Activated CD4-positive, alpha-beta T cell treated with anti-CD3 and anti-CD28 coated beads, Interleukin-2, amount 10 ng/mL, durations not matched to agents 24 days and 14 days (primary cell): ENCODE measurements at regions not wholly inside any gene's neighbourhood (a gene's known extent, or its start where the extent isn't known, plus 50 kb on each side); places are given as distances from the start of the nearest gene placed in this dataset.

Experiments used
- DNase-seq: peaks from one replicate; pipeline ENCODE4 v3.0.0; 2022
- H3K27ac Mint-ChIP-seq: one replicate; pipeline ENCODE4 v1.8.0; 2022; ENCODE audit warnings: mild to moderate bottlenecking, mixed read lengths
- H3K27me3 Mint-ChIP-seq: one replicate; pipeline ENCODE4 v1.8.0; 2022; ENCODE audit warnings: mixed read lengths
- H3K36me3 Mint-ChIP-seq: one replicate; pipeline ENCODE4 v1.8.0; 2022; ENCODE audit warnings: low read depth, mild to moderate bottlenecking, mixed read lengths
- H3K4me1 Mint-ChIP-seq: one replicate; pipeline ENCODE4 v1.8.0; 2021; ENCODE audit warnings: mixed read lengths
- H3K4me3 Mint-ChIP-seq: one replicate; pipeline ENCODE4 v1.8.0; 2022; ENCODE audit warnings: mild to moderate bottlenecking, moderate library complexity, mixed read lengths
- H3K9me3 Mint-ChIP-seq: one replicate; pipeline ENCODE4 v1.8.0; 2021; ENCODE audit warnings: mixed read lengths
- intact Hi-C: fragments of 100-400 bp; cut with micrococcal nuclease; formaldehyde crosslinking; loops from one replicate; pipeline ENCODE4 v1.15.1; 2023

DNA sequence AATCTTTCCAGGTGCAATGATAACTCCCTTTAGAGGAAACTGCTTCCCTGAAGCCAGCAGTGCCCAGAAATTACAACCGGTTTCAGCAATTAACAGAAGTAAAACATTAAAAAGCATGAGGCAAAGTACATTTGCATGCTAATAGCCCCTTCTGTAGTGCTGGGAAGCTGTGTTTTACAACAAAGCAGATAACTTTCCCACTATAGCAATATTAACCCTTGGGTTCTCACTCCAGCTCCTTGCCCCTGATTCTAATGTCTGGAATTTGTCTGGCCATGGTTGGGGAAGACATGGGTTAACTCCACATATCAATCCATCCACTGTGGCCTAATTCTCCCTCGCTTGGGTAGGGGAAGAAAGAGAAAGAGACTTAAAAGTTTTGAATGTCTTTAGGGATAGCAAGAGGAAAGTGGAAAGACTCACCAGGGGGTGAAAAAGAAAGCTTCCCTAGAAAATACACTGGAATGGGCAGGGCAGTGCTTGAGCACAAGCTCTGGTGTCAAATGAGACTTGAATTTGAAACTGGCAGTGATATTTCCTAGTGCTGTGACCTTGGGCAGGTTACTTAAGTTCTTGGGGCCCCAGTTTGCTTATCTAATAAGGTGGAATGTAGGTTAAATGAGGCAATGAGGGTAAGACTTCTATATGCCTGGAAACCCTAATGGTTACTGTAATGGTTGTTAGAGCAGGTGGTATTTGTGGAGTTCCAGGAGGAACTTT lies 102.0 kb downstream of the SOX9 start:
- no peaks in the 10 kb centered on the region for H3K9me3 Mint-ChIP-seq
- H3K27me3 Mint-ChIP-seq, result peaks cover 24% of the 10 kb centered on the region

GRCh38 chr17:72223866-72224291 lies 103.1 kb downstream of the SOX9 start:
- H3K4me1 Mint-ChIP-seq, result no peaks in the 10 kb centered on the region
- no peaks in the 10 kb centered on the region for H3K9me3 Mint-ChIP-seq
- no peak for DNase-seq
- no peak overlapping the region for H3K4me3 Mint-ChIP-seq
- H3K36me3 Mint-ChIP-seq, result no peaks in the 10 kb centered on the region
- peaks cover 18% of the 10 kb centered on the region for H3K27me3 Mint-ChIP-seq
- intact Hi-C loops, result no loop called here
- no peak overlapping the region for H3K27ac Mint-ChIP-seq

More for the DNA sequence above, 102.0 kb downstream of the SOX9 start:
- H3K27ac Mint-ChIP-seq, result no peak overlapping the region
- intact Hi-C loops, result no loop called here
- no peak for DNase-seq
- no peak overlapping the region for H3K4me3 Mint-ChIP-seq
- no peaks in the 10 kb centered on the region for H3K4me1 Mint-ChIP-seq
- no peaks in the 10 kb centered on the region for H3K36me3 Mint-ChIP-seq

- intact Hi-C loops, result no loop called here
- Mint-ChIP-seq H3K4me1 (no peaks in the 10 kb centered on the region), H3K36me3 (no peaks in the 10 kb centered on the region), H3K4me3 (no peak overlapping the region), H3K9me3 (no peaks in the 10 kb centered on the region), H3K27ac (no peak overlapping the region), H3K27me3 (no peaks in the 10 kb centered on the region)
- DNase-seq, result no peak
Observed at GRCh38 chr17:72226322-72226721, 105.5 kb downstream of the SOX9 start.

DNA sequence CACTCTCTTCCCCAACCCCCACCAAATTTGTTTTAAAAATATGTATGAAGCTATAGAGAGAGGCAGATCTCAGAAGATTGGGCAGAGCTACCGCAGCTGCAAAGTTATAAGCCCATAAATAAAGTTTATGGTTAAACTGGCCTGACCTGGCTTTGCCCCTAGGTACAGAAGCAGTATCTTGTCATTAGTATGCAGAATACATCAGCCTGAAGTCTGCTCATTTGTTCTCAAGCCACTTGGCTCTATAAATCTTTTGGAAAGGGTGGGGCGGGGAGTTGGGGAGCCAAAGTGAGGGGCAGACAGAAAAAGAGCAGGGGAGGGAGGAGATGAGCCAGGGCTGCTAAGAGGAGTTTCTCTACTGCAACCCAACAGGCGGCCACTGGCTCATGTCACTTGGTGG lies 113.2 kb downstream of the SOX9 start:
- Mint-ChIP-seq H3K27ac (no peak overlapping the region), H3K27me3 (no peaks in the 10 kb centered on the region)
- intact Hi-C loops, result no loop called here

DNA sequence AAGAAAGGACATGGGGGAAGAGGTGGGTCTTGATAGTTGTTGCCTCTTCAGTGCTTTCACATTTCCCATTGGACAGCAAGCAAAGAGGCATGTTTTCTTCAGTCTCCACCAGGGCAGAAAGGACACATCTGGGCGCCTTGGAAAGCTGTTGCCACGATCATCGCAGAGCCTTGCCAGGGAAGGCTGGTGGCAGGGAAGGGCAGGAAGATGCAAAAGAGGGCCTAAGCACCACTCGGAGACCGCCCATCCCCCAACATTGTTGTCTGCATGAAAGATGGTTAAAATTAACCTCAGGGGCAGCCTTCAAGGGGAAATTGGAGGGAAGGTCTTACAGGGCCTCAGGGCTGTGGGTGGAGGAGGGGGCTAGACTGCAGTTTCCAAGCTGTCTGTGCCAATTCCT lies 114.2 kb downstream of the SOX9 start:
- no peak for DNase-seq
- no peaks in the 10 kb centered on the region for H3K4me1 Mint-ChIP-seq
- H3K36me3 Mint-ChIP-seq, result no peaks in the 10 kb centered on the region
- H3K9me3 Mint-ChIP-seq, result peaks cover 6% of the 10 kb centered on the region
- intact Hi-C loops, result no loop called here
- no peaks in the 10 kb centered on the region for H3K27me3 Mint-ChIP-seq
- no peak overlapping the region for H3K4me3 Mint-ChIP-seq
- no peak overlapping the region for H3K27ac Mint-ChIP-seq

More for the DNA sequence above, 113.2 kb downstream of the SOX9 start:
- Mint-ChIP-seq H3K4me3 (no peak overlapping the region), H3K36me3 (no peaks in the 10 kb centered on the region), H3K9me3 (peaks cover 3% of the 10 kb centered on the region), H3K4me1 (no peaks in the 10 kb centered on the region)
- no peak for DNase-seq

GRCh38 chr17:72236980-72237633 lies 116.3 kb downstream of the SOX9 start:
- Mint-ChIP-seq H3K4me1 (no peaks in the 10 kb centered on the region), H3K27me3 (no peaks in the 10 kb centered on the region), H3K27ac (no peak overlapping the region), H3K9me3 (peaks cover 7% of the 10 kb centered on the region), H3K4me3 (no peak overlapping the region), H3K36me3 (no peaks in the 10 kb centered on the region)
- intact Hi-C loops, result no loop called here
- DNase-seq, result no peak

DNA sequence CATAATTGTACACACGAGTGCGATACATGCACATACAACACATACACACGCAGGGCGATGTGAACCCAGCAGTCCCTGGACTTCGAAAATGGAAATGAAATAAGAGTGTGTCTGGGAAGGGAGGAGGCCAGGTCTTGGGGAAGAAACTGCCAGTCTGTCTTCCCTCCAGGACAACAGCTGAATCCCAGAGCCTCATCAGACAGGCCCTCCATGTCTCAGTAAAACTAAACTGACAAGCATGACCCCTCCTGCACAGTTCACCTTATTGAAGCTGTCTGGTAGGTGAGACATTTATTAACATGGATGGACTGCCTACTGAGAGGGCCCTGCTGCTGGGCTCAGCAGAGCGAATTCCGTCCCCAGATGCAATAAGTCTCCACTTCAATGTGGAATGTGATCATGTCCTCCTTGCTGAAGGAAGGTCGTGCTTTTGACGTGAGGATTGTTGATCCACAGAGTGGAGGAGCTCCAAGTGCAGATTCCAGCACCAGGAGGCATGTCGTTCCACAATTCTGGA lies 117.4 kb downstream of the SOX9 start:
- no peaks in the 10 kb centered on the region for H3K4me1 Mint-ChIP-seq
- no peaks in the 10 kb centered on the region for H3K36me3 Mint-ChIP-seq
- H3K27me3 Mint-ChIP-seq, result no peaks in the 10 kb centered on the region
- no peak for DNase-seq
- H3K27ac Mint-ChIP-seq, result no peak overlapping the region
- no peak overlapping the region for H3K4me3 Mint-ChIP-seq
- intact Hi-C loops, result no loop called here
- peaks cover 7% of the 10 kb centered on the region for H3K9me3 Mint-ChIP-seq

- Mint-ChIP-seq H3K36me3 (no peaks in the 10 kb centered on the region), H3K27me3 (no peaks in the 10 kb centered on the region), H3K27ac (no peak overlapping the region), H3K4me1 (no peaks in the 10 kb centered on the region), H3K9me3 (peaks cover 16% of the 10 kb centered on the region), H3K4me3 (no peak overlapping the region)
- intact Hi-C loops, result no loop called here
- no peak for DNase-seq
Observed at GRCh38 chr17:72239548-72239947, 118.7 kb downstream of the SOX9 start.

GRCh38 chr17:72240333-72240732 lies 119.5 kb downstream of the SOX9 start:
- H3K27ac Mint-ChIP-seq, result no peak overlapping the region
- H3K9me3 Mint-ChIP-seq, result peaks cover 16% of the 10 kb centered on the region
- no peak overlapping the region for H3K4me3 Mint-ChIP-seq
- intact Hi-C loops, result no loop called here
- no peaks in the 10 kb centered on the region for H3K27me3 Mint-ChIP-seq
- DNase-seq, result no peak
- no peaks in the 10 kb centered on the region for H3K4me1 Mint-ChIP-seq
- H3K36me3 Mint-ChIP-seq, result no peaks in the 10 kb centered on the region

DNA sequence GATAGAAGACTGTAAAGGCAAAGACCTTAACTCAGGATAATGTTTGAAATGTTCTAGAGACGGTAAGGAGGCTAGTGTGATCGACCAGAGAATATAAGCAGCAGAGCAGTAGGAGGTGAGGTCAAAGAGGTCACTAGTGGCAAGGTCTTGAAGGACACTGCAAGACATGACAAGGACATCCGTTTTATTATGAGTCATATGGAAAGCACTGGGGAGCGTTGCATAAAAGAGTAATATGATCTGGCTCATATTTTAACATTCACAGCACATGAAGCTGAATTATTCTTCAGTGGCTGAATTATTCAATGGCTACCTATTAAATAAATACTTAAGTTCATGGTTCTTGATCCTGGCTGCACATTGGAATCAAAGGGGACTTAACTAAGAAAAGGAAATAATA lies 123.7 kb downstream of the SOX9 start:
- no peak overlapping the region for H3K4me3 Mint-ChIP-seq
- no peak overlapping the region for H3K27ac Mint-ChIP-seq
- no peaks in the 10 kb centered on the region for H3K4me1 Mint-ChIP-seq
- intact Hi-C loops, result no loop called here
- no peaks in the 10 kb centered on the region for H3K36me3 Mint-ChIP-seq
- H3K27me3 Mint-ChIP-seq, result no peaks in the 10 kb centered on the region
- no peak for DNase-seq
- peaks cover 13% of the 10 kb centered on the region for H3K9me3 Mint-ChIP-seq

- Mint-ChIP-seq H3K4me3 (no peak overlapping the region), H3K4me1 (no peaks in the 10 kb centered on the region), H3K27ac (no peak overlapping the region), H3K9me3 (peaks cover 11% of the 10 kb centered on the region), H3K27me3 (no peaks in the 10 kb centered on the region), H3K36me3 (no peaks in the 10 kb centered on the region)
- intact Hi-C loops, result no loop called here
- no peak for DNase-seq
Observed at GRCh38 chr17:72244956-72245355, 124.1 kb downstream of the SOX9 start.

DNA sequence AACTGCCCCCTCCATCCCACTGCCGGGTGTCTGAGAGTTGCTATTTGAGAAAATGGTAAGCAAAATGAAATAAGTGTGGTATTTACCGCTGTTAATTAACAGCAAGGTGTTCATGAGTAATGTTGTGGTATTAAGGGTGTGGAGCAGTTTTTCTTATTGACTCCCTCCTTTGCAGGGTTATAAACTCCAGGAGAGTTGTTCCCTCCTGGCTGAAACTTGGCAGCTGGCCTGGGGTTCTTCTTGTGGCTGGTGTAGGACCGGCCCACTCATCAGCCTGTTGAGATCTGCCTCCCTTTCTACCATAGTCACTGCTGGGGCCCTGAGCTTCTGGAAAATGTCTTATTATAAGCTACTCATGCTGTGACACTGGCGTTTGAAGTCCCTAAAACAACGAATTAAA lies 128.6 kb downstream of the SOX9 start:
- H3K9me3 Mint-ChIP-seq, result peaks cover 1% of the 10 kb centered on the region
- intact Hi-C loops, result no loop called here
- no peak overlapping the region for H3K4me3 Mint-ChIP-seq
- DNase-seq, result no peak
- H3K27me3 Mint-ChIP-seq, result no peaks in the 10 kb centered on the region
- no peak overlapping the region for H3K27ac Mint-ChIP-seq
- no peaks in the 10 kb centered on the region for H3K4me1 Mint-ChIP-seq
- H3K36me3 Mint-ChIP-seq, result no peaks in the 10 kb centered on the region

DNA sequence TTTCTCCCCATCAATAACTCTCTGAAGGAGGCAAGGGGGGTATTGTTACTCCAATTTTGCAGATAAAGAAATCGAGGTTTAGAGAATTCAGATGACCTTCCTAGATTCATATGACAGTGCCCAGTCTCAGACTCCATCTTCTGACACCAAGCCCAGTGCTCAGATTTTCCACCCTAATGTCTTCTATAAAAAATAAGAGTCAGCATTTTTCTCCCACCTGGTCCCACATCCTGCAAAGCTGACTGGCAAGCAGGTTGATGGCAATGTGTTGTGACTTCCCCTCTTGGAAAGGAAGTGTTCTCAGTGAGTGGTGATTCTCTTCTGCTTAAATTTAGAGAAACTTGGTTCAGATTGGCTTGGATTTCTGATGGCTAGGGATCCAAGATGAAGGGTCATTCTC lies 129.4 kb downstream of the SOX9 start:
- Mint-ChIP-seq H3K4me1 (no peaks in the 10 kb centered on the region), H3K36me3 (no peaks in the 10 kb centered on the region), H3K27ac (no peak overlapping the region), H3K27me3 (no peaks in the 10 kb centered on the region), H3K9me3 (no peaks in the 10 kb centered on the region), H3K4me3 (no peak overlapping the region)
- no peak for DNase-seq
- intact Hi-C loops, result no loop called here

- DNase-seq, result no peak
- intact Hi-C loops, result no loop called here
- H3K9me3 Mint-ChIP-seq, result peaks cover 5% of the 10 kb centered on the region
- H3K4me1 Mint-ChIP-seq, result no peaks in the 10 kb centered on the region
- no peak overlapping the region for H3K27ac Mint-ChIP-seq
- no peak overlapping the region for H3K4me3 Mint-ChIP-seq
- H3K36me3 Mint-ChIP-seq, result no peaks in the 10 kb centered on the region
- H3K27me3 Mint-ChIP-seq, result no peaks in the 10 kb centered on the region
Observed at GRCh38 chr17:72253597-72253996, 132.8 kb downstream of the SOX9 start.
